ENCODE measurements at regions not wholly inside any gene's neighbourhood (a gene's known extent, or its start where the extent isn't known, plus 50 kb on each side); places are given as distances from the start of the nearest gene placed in this dataset.

DNA sequence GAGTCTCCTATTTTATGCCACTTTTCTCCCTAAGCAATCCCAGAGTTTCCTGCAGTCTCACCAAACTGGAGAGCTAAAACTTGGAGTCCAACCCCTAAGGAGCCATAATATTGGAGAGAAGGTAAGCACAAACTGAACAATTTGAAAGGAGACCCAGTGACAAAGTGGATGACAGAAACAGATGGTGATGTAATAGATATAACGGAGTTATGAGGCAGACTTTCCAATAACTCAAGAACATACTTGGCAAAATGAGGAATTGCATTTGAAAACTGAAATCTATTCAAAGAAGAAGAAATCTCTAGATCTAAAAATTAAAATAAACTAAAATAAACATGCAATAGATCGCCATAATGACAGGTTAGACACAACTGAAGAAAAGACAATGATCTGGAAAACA lies 200.9 kb upstream of the MIR17HG start:
- no peak overlapping the region for H4K91ac ChIP-seq (ENCODE audit: insufficient read depth, low read depth, low read length)
- WGBS, 2 experiments (ENCODE audit: extremely low coverage in 2 of 2, insufficient read length in 1 of 2): no CpG with 5 or more reads among the region's 2 CpGs

More for the DNA sequence above, 200.9 kb upstream of the MIR17HG start:
- no peak overlapping the region for H3K4ac ChIP-seq (ENCODE audit: low read depth, low read length)
- H3K9me3 ChIP-seq (ENCODE audit: control insufficient read depth, insufficient read depth, low read length): no peaks in the 10 kb centered on the region; the same call in 1 of the 2 replicates
- intact Hi-C loops (cut with micrococcal nuclease) (no loop called here), dilution Hi-C loops (cut with HindIII; ENCODE audit: low sequenced_read_pairs, unreplicated experiment) (no loop called here), in situ Hi-C loops (cut with MboI; ENCODE audit: low sequenced_read_pairs) (no loop called here)
- no peak overlapping the region for H3K9ac ChIP-seq (ENCODE audit: low read depth, low read length)
- H2AK5ac ChIP-seq (ENCODE audit: low read depth, low read length): no peak overlapping the region
- DNase-seq (no peak), ATAC-seq (ENCODE audit: low read depth) (no peak)
- H3K79me1 ChIP-seq (ENCODE audit: low read depth in 1 of 2, low read length in 2 of 2): no peaks in the 10 kb centered on the region
- H3K23ac ChIP-seq (ENCODE audit: low read depth, low read length): no peak overlapping the region
- ChIA-PET POLR2A (ENCODE audit: unreplicated experiment) (no interaction called here), CTCF (no interaction called here)
- no peak overlapping the region for H4K5ac ChIP-seq (ENCODE audit: low read depth, low read length)
- TF ChIP-seq NFE2L2 (IDR thresholded peaks at IDR 0.05; ENCODE audit: low read depth, low read length) (no peak), ELK1 (IDR thresholded peaks at IDR 0.05; ENCODE audit: borderline replicate concordance, low read depth, low read length) (no peak), POLR2A (IDR thresholded peaks at IDR 0.05; ENCODE audit: low read depth, low read length) (no peak), RFX5 (IDR thresholded peaks at IDR 0.05; ENCODE audit: low read depth, low read length) (no peak), CEBPB (IDR thresholded peaks at IDR 0.05; ENCODE audit: low read depth, low read length) (no peak)
- TF ChIP-seq, protein P1, sequence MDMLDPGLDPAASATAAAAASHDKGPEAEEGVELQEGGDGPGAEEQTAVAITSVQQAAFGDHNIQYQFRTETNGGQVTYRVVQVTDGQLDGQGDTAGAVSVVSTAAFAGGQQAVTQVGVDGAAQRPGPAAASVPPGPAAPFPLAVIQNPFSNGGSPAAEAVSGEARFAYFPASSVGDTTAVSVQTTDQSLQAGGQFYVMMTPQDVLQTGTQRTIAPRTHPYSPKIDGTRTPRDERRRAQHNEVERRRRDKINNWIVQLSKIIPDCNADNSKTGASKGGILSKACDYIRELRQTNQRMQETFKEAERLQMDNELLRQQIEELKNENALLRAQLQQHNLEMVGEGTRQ (IDR thresholded peaks at IDR 0.05; ENCODE audit: low read depth, low read length): no peak
- H3K9me1 ChIP-seq (ENCODE audit: insufficient read depth, low read length): no peaks in the 10 kb centered on the region
- no peak overlapping the region for H3K4me3 ChIP-seq (ENCODE audit: insufficient read depth, low read depth, low read length)
- no peaks in the 10 kb centered on the region for H3K27me3 ChIP-seq (ENCODE audit: control insufficient read depth, insufficient read depth, low read length)
- H3K4me2 ChIP-seq (ENCODE audit: low read depth, low read length): no peak overlapping the region
- no peaks in the 10 kb centered on the region for H3K4me1 ChIP-seq (ENCODE audit: control insufficient read depth, insufficient read depth, low read length)
- no peak overlapping the region for H3K14ac ChIP-seq (replicated peaks; ENCODE audit: low read depth, low read length)
- H2BK15ac ChIP-seq (ENCODE audit: low read depth, low read length): no peak overlapping the region
- H2BK20ac ChIP-seq (ENCODE audit: low read depth, low read length): no peak overlapping the region
- H3K27ac ChIP-seq (ENCODE audit: insufficient read depth, low read length): no peak overlapping the region
- BruUV-seq (replicated peaks): no TSS peak
- no peak overlapping the region for H4K8ac ChIP-seq (ENCODE audit: low read depth in 2 of 2, low read length in 2 of 2)
- H3K18ac ChIP-seq (ENCODE audit: low read depth, low read length): no peak overlapping the region
- no peak overlapping the region for H2AK9ac ChIP-seq (replicated peaks; ENCODE audit: low read depth, low read length, poor library complexity)
- no peak overlapping the region for H2BK120ac ChIP-seq (ENCODE audit: low read depth, low read length)
- no peak overlapping the region for H3K56ac ChIP-seq (ENCODE audit: extremely low read depth, insufficient read depth, low read length)
- H2BK5ac ChIP-seq (ENCODE audit: low read depth, low read length, poor library complexity, severe bottlenecking): no peak overlapping the region
- no peak overlapping the region for H2AFZ ChIP-seq (replicated peaks; ENCODE audit: low read length, poor library complexity)
- H3K36me3 ChIP-seq (ENCODE audit: control insufficient read depth, insufficient read depth, low read length): no peaks in the 10 kb centered on the region
- no peaks in the 10 kb centered on the region for H4K20me1 ChIP-seq (ENCODE audit: insufficient read depth, low read length)

All from IMR-90 (cell line).